ENCODE measurements at regions not wholly inside any gene's neighbourhood (a gene's known extent, or its start where the extent isn't known, plus 50 kb on each side); places are given as distances from the start of the nearest gene placed in this dataset.

GRCh38 chr6:115667478-115668026 lies 393.1 kb downstream of the FRK start:
- H3K79me2 ChIP-seq (ENCODE audit: control insufficient read depth in 1 of 2, insufficient read depth in 2 of 2, low read length in 2 of 2) = no peaks in the 10 kb centered on the region
- no peak overlapping the region for H2AK5ac ChIP-seq (ENCODE audit: low read depth, low read length)
- H3K14ac ChIP-seq (ENCODE audit: insufficient read length) = no peak overlapping the region
- no peak overlapping the region for H2BK12ac ChIP-seq (ENCODE audit: low read depth, low read length)
- H3K36me3 ChIP-seq (ENCODE audit: control insufficient read depth in 2 of 4, insufficient read depth in 4 of 4, low read length in 3 of 4) = no peaks in the 10 kb centered on the region
- no peaks in the 10 kb centered on the region for H3K23me2 ChIP-seq (ENCODE audit: low read depth, low read length)
- H3K4me1 ChIP-seq (replicated peaks in 1 of 4; ENCODE audit: control insufficient read depth in 3 of 4, insufficient read depth in 4 of 4, low read length in 3 of 4) = no peaks in the 10 kb centered on the region; a peak in 1 of 7 replicates
- H4K91ac ChIP-seq (replicated peaks; ENCODE audit: insufficient read length, low read length) = no peak overlapping the region
- no peak overlapping the region for H2AFZ ChIP-seq (ENCODE audit: low read length)
- no peaks in the 10 kb centered on the region for H3K79me1 ChIP-seq (ENCODE audit: low read depth, low read length)
- no peak overlapping the region for H3K4ac ChIP-seq (replicated peaks; ENCODE audit: insufficient read length, low read depth, low read length)
- H3K9ac ChIP-seq (replicated peaks in 1 of 4; ENCODE audit: extremely low read depth in 1 of 4, low read depth in 3 of 4, low read length in 3 of 4) = no peak overlapping the region
- no peak overlapping the region for H2BK15ac ChIP-seq (ENCODE audit: low read length)
- H3K27me3 ChIP-seq (replicated peaks in 1 of 4; ENCODE audit: control insufficient read depth in 3 of 4, extremely low read depth in 1 of 4, insufficient read depth in 3 of 4, low read length in 3 of 4) = no peaks in the 10 kb centered on the region
- H4K5ac ChIP-seq (ENCODE audit: insufficient read length, low read depth, low read length) = no peak overlapping the region
- H3K18ac ChIP-seq (ENCODE audit: extremely low read depth, low read length) = no peak overlapping the region
- ChIA-PET CTCF (ENCODE audit: partially characterized antibody) (interaction anchor here (1.0 kb wide), 1 partner anchor 90 kb away, joined by 3 read pairs; no protein-coding TSS in a partner anchor), POLR2A (ENCODE audit: partially characterized antibody) (no interaction called here)
- 92% methylated on average over 8 of the region's 8 CpGs; no CpG with 5 or more reads in 1 of the 2 experiments for WGBS, 2 experiments (ENCODE audit: extremely low coverage in 1 of 2, insufficient coverage in 1 of 2, insufficient read length in 1 of 2, insufficient replicate concordance in 2 of 2, low coverage in 1 of 2, low lambda C conversion rate in 2 of 2, missing lambda C conversion rate in 1 of 2)
- H3K27ac ChIP-seq (ENCODE audit: low read depth, low read length) = no peak overlapping the region
- H4K20me1 ChIP-seq (replicated peaks in 1 of 2; ENCODE audit: control insufficient read depth in 1 of 2, insufficient read depth in 2 of 2, low read length in 2 of 2) = no peaks in the 10 kb centered on the region
- no peak overlapping the region for H3K23ac ChIP-seq (ENCODE audit: insufficient read length)
- H3K9me3 ChIP-seq (ENCODE audit: insufficient read depth in 2 of 2, low read depth in 1 of 2, low read length in 1 of 2) = no peaks in the 10 kb centered on the region
- H3K56ac ChIP-seq (replicated peaks; ENCODE audit: insufficient read length, low read depth, low read length) = no peak overlapping the region
- H4K8ac ChIP-seq (ENCODE audit: extremely low read depth, insufficient read depth, low read length) = no peak overlapping the region
- H2BK120ac ChIP-seq (replicated peaks; ENCODE audit: low read depth, low read length) = no peak overlapping the region
- FAIRE-seq (no peak), DNase-seq (ENCODE audit: low read depth in 1 of 2, low spot score in 2 of 2) (no peak)
- no peak overlapping the region for H3K4me3 ChIP-seq (ENCODE audit: extremely low read depth in 1 of 4, insufficient read depth in 2 of 4, low read depth in 3 of 4, low read length in 4 of 4)
- H3K4me2 ChIP-seq (ENCODE audit: insufficient read depth in 1 of 2, low read depth in 2 of 2, low read length in 2 of 2) = no peak overlapping the region
- H2BK5ac ChIP-seq (ENCODE audit: low read depth, low read length) = no peak overlapping the region
- H2BK20ac ChIP-seq (ENCODE audit: low read length) = no peak overlapping the region
- TF ChIP-seq CTCF (IDR thresholded peaks at IDR 0.05; ENCODE audit: control extremely low read depth in 1 of 3, insufficient read depth in 1 of 3, low read depth in 1 of 3, low read length in 3 of 3) = no peak
- TF ChIP-seq PHF8 (conservative IDR thresholded peaks at IDR 0.05; ENCODE audit: low read depth, low read length) = no peak
- TF ChIP-seq KDM5A (IDR thresholded peaks at IDR 0.05; ENCODE audit: low read length) = no peak
- TF ChIP-seq RXRA (IDR thresholded peaks at IDR 0.05; ENCODE audit: insufficient read depth, low read depth, low read length) = no peak
- no peak for TF ChIP-seq CTBP2 (IDR thresholded peaks at IDR 0.05; ENCODE audit: borderline replicate concordance, insufficient read depth, insufficient read length, low read length)
- no peak for TF ChIP-seq BACH1 (IDR thresholded peaks at IDR 0.05; ENCODE audit: low read length)
- TF ChIP-seq JUND (IDR thresholded peaks at IDR 0.05; ENCODE audit: low read length) = no peak
- TF ChIP-seq CBX8 (IDR thresholded peaks at IDR 0.05; ENCODE audit: borderline replicate concordance, low read depth, low read length) = no peak
- no peak for TF ChIP-seq CHD1 (IDR thresholded peaks at IDR 0.05; ENCODE audit: low read depth, low read length)
- TF ChIP-seq HDAC6 (IDR thresholded peaks at IDR 0.05; ENCODE audit: low read depth, low read length) = no peak
- no peak for TF ChIP-seq SP1 (IDR thresholded peaks at IDR 0.05; ENCODE audit: low read depth, low read length)
- TF ChIP-seq CEBPB (IDR thresholded peaks at IDR 0.05; ENCODE audit: low read depth, low read length) = no peak
- TF ChIP-seq ASH2L (IDR thresholded peaks at IDR 0.05; ENCODE audit: low read length) = no peak
